ENCODE measurements at regions not wholly inside any gene's neighbourhood (a gene's known extent, or its start where the extent isn't known, plus 50 kb on each side); places are given as distances from the start of the nearest gene placed in this dataset.

DNA sequence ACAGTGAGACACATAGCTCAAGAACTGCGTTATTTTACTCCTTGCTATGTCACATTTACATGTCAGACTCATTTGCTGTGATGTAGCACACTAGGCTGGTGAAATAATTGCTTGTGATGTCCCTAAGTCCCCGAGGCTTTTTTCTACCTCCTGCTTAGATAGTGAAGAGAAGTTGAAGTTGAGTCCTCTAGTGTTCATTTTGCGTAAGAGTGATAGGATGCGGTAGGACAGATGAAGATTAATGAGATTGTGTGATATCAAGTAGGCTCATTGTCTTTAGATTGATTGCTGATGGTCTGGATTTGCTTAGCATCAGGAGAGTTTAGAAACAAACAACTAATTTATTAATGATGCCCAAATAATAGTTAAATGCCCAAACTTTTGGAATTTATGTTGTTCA lies 173.6 kb upstream of the NUDT6 start:
- H3K4me3 ChIP-seq (ENCODE audit: low read depth, low read length), result no peak overlapping the region
- TF ChIP-seq, protein P1, sequence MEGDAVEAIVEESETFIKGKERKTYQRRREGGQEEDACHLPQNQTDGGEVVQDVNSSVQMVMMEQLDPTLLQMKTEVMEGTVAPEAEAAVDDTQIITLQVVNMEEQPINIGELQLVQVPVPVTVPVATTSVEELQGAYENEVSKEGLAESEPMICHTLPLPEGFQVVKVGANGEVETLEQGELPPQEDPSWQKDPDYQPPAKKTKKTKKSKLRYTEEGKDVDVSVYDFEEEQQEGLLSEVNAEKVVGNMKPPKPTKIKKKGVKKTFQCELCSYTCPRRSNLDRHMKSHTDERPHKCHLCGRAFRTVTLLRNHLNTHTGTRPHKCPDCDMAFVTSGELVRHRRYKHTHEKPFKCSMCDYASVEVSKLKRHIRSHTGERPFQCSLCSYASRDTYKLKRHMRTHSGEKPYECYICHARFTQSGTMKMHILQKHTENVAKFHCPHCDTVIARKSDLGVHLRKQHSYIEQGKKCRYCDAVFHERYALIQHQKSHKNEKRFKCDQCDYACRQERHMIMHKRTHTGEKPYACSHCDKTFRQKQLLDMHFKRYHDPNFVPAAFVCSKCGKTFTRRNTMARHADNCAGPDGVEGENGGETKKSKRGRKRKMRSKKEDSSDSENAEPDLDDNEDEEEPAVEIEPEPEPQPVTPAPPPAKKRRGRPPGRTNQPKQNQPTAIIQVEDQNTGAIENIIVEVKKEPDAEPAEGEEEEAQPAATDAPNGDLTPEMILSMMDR (IDR thresholded peaks at IDR 0.05; ENCODE audit: low read depth, low read length), result no peak
- in situ Hi-C loops (cut with HindIII; ENCODE audit: low sequenced_read_pairs), result no loop called here
- DNase-seq (ENCODE audit: low read depth, low spot score), result no peak

DNA sequence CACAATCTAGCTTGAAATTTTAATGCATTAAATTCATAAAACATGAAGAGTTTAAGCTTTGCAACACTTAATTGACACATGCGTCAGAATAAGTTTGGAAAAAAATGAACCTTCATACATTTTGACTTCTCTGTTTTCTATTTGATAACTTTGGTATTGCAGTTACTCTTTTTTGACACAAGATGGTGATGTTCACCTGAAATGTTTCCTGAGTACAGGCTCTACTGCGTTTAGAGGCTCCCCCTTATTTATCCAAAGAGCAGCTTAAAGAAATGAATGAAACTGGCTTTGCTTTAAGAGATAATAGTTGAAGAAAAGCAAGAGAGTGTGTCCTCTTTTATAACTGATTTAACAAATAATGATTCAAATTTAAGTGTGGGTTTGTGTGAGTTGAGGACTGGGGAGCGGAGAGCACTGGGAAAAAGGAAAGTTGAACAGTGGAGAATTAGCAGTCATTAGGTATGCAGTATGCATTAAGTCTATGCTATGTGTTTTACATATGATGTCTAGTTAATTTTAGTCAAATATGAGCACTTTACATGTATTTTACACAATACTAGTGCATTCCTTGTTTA lies 180.6 kb upstream of the NUDT6 start:
- in situ Hi-C loops (cut with HindIII; ENCODE audit: low sequenced_read_pairs), result no loop called here
- peak; percentile 73 for DNase-seq (ENCODE audit: low read depth, low spot score)
- TF ChIP-seq, protein P1 (IDR thresholded peaks at IDR 0.05; ENCODE audit: low read depth, low read length), result peak; percentile 68
- H3K4me3 ChIP-seq (ENCODE audit: low read depth, low read length), result no peak overlapping the region

DNA sequence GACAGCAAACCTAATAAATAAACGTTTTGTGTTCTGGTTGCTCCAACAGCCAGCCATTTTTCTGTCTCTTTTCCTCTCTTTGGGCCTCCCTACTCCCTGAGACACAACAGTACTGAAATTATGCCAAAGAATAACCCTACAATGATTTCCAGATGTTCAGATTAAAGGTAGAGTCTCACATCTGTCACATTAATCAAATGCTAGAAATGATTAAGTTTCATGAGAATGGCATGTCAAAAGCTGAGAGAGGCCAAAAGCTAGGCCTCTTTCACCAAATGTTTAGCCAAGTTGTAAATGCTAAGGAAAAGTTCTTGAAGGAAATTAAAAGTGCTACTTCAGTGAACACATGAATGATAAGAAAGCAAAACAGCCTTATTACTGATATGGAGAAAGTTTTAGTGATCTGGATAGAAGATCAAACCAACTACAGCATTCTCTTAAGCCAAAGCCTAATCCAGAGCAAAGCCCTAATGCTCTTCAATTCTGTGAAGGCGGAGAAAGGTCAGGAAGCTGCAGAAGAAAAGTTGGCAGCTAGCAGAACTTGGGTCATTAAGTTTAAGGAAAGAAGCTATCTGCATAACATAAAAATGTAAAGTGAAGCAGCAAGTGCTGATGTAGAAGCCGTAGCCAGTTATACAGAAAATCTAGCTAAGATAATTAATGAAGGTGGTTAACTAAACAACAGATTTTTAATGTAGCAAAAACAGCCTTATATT lies 182.1 kb upstream of the NUDT6 start:
- no peak overlapping the region for H3K4me3 ChIP-seq (ENCODE audit: low read depth, low read length)
- TF ChIP-seq, protein P1 (IDR thresholded peaks at IDR 0.05; ENCODE audit: low read depth, low read length), result no peak
- DNase-seq (ENCODE audit: low read depth, low spot score), result no peak
- in situ Hi-C loops (cut with HindIII; ENCODE audit: low sequenced_read_pairs), result no loop called here

DNA sequence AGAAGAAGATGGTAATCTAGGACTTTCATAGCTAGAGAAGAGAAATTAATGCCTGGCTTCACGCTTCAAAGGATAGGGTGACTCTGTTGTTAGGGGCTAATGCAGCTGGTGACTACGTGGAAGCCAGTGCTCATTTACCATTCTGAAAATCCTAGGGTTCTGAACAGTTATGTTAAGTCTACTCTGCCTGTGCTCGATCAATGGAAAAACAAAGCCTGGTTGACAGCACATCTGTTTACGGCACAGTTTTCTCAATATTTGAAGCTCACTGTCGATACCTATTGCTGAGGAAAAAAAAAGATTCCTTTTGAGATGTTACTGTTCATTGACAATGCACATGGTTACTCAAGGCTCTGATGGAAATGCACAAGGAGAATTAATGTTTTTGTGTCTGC lies 182.6 kb upstream of the NUDT6 start:
- in situ Hi-C loops (cut with HindIII; ENCODE audit: low sequenced_read_pairs), result no loop called here
- H3K4me3 ChIP-seq (ENCODE audit: low read depth, low read length), result no peak overlapping the region
- DNase-seq (ENCODE audit: low read depth, low spot score), result no peak
- TF ChIP-seq, protein P1 (IDR thresholded peaks at IDR 0.05; ENCODE audit: low read depth, low read length), result no peak

DNA sequence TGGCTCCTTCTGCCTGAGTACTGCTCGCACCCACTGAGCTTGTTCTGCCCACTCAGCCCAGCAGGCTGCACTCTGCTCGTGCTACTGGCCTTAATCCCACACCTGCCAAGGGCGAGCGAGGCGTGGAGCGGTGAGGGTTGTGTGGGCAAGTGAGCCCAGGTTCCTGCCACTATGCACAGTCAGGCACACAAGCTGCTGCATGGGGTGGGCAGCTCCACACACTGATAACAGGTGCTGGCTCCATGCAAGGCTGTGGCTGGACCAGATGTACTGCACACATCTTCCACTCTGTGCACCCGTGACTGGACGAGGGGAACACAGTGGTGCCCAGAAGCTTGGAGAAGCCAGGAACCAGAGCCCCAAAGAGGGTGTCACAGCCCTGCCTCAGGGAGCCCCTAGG lies 184.3 kb upstream of the NUDT6 start:
- H3K4me3 ChIP-seq (ENCODE audit: low read depth, low read length), result no peak overlapping the region
- TF ChIP-seq, protein P1 (IDR thresholded peaks at IDR 0.05; ENCODE audit: low read depth, low read length), result no peak
- no peak for DNase-seq (ENCODE audit: low read depth, low spot score)
- in situ Hi-C loops (cut with HindIII; ENCODE audit: low sequenced_read_pairs), result no loop called here

DNA sequence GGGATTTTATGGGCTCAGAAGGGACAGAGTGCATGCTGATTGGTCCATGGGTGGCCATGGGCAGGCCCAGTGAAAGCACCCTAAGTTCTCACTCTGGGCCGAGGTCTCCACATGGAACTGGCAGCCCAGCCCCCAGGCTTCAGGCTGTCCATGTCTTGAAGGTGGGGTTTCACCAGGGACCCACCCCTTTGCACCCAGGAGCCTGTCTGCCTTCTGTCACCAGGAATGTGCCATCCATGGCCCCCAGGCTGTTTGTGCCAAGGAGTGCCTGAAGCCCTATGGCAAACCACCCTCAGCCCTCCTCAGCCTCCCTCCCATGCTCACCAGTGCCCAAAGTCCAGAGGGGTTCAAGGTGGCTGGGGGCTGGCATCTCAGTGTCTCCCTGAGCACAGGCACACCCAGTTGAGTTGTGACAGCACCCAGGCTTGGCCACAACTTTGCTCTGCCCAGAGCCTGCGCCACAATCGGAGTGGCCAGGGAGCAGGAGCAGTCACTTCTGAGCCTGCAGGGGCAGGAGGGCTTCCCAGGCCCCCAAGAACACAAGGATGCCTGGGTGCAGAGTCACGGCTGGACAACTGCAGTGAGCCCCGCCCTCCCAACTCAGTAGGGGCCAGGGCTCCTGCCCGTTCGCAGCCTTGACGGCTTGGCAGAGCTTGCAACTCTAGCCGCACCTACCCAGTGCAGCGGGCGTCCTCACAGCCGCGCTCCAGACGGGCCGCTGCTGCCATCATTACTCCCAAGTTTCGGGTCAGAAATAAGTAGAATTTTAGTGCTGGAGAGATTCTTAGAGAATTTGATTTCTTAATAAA lies 185.3 kb upstream of the NUDT6 start:
- H3K4me3 ChIP-seq (ENCODE audit: low read depth, low read length), result no peak overlapping the region
- in situ Hi-C loops (cut with HindIII; ENCODE audit: low sequenced_read_pairs), result no loop called here
- DNase-seq (ENCODE audit: low read depth, low spot score), result no peak
- TF ChIP-seq, protein P1 (IDR thresholded peaks at IDR 0.05; ENCODE audit: low read depth, low read length), result no peak

All from astrocyte of the spinal cord (primary cell).